H9 (cell line): ENCODE measurements at regions not wholly inside any gene's neighbourhood (a gene's known extent, or its start where the extent isn't known, plus 50 kb on each side); places are given as distances from the start of the nearest gene placed in this dataset.

Experiments used
- DNase-seq: peaks from one replicate; pipeline ENCODE4 v3.0.0-alpha.2; 2017
- H2AFZ ChIP-seq: one replicate; pipeline ENCODE4 v1.6.1; 2013; ENCODE audit warnings: mild to moderate bottlenecking, low read length, control low read depth, moderate library complexity
- H2AK5ac ChIP-seq: 2 replicates; pipeline ENCODE4 v1.6.1; 2013; ENCODE audit warnings: low read length, control low read depth, mixed read lengths; ENCODE audit not compliant: insufficient read length
- H2BK120ac ChIP-seq: one replicate; pipeline ENCODE4 v1.6.1; 2013; ENCODE audit warnings: low read depth, mild to moderate bottlenecking, low read length, control low read depth, inconsistent platforms; ENCODE audit not compliant: poor library complexity, severe bottlenecking
- H2BK12ac ChIP-seq: 2 replicates; pipeline ENCODE4 v1.6.1; 2013; ENCODE audit warnings: low read length, control low read depth, mixed read lengths, low read depth; ENCODE audit not compliant: insufficient read length
- H2BK15ac ChIP-seq: 2 replicates; pipeline ENCODE4 v1.6.1; 2013; ENCODE audit warnings: low read depth, low read length, control low read depth
- H2BK20ac ChIP-seq: one replicate; pipeline ENCODE4 v1.6.1; 2013; ENCODE audit warnings: low read depth, mild to moderate bottlenecking, low read length, control low read depth, inconsistent platforms; ENCODE audit not compliant: poor library complexity, severe bottlenecking
- H2BK5ac ChIP-seq: 2 replicates; pipeline ENCODE4 v1.6.1; 2013; ENCODE audit warnings: low read length, control low read depth, mixed read lengths; ENCODE audit not compliant: insufficient read length
- H3K14ac ChIP-seq: 2 replicates; pipeline ENCODE4 v1.6.1; 2013; ENCODE audit warnings: low read length, control low read depth; ENCODE audit not compliant: insufficient read depth
- H3K18ac ChIP-seq: 2 replicates; pipeline ENCODE4 v1.6.1; 2013; ENCODE audit warnings: low read depth, mild to moderate bottlenecking, mixed read lengths, low read length, control low read depth; ENCODE audit not compliant: insufficient read length
- H3K23ac ChIP-seq: 2 replicates; pipeline ENCODE4 v1.6.1; 2013; ENCODE audit warnings: low read length, control low read depth, mixed read lengths, low read depth; ENCODE audit not compliant: insufficient read length
- H3K23me2 ChIP-seq: 2 replicates; pipeline ENCODE4 v1.6.1; 2013; ENCODE audit warnings: low read depth, mild to moderate bottlenecking, mixed read lengths, low read length, control low read depth; ENCODE audit not compliant: insufficient read length, poor library complexity, severe bottlenecking
- H3K27ac ChIP-seq: 2 replicates; pipeline ENCODE4 v1.5.1; 2013; ENCODE audit warnings: low read length, control low read depth, mixed read lengths, low read depth; ENCODE audit not compliant: insufficient read length
- H3K27me3 ChIP-seq: 2 replicates; pipeline ENCODE4 v1.6.1; 2013; ENCODE audit warnings: low read length, control low read depth, inconsistent platforms; ENCODE audit not compliant: insufficient read depth
- H3K4ac ChIP-seq: 2 replicates; pipeline ENCODE4 v1.6.1; 2013; ENCODE audit warnings: low read depth, mild to moderate bottlenecking, control low read depth, inconsistent platforms, low read length, moderate library complexity
- H3K4me1 ChIP-seq: 2 replicates; pipeline ENCODE4 v1.6.1; 2013; ENCODE audit warnings: low read length, control low read depth, inconsistent platforms; ENCODE audit not compliant: insufficient read depth
- H3K4me2 ChIP-seq: 2 replicates; pipeline ENCODE4 v1.6.1; 2013; ENCODE audit warnings: low read length, control low read depth, mixed read lengths; ENCODE audit not compliant: insufficient read length, insufficient read depth
- H3K56ac ChIP-seq: 2 replicates; pipeline ENCODE4 v1.6.1; 2013; ENCODE audit warnings: low read depth, mild to moderate bottlenecking, mixed read lengths, low read length, control low read depth; ENCODE audit not compliant: insufficient read length
- H3K79me1 ChIP-seq: 2 replicates; pipeline ENCODE4 v1.6.1; 2013; ENCODE audit warnings: low read depth, mild to moderate bottlenecking, moderate library complexity, low read length, control low read depth, inconsistent platforms; ENCODE audit not compliant: insufficient read depth, poor library complexity, severe bottlenecking
- H3K79me2 ChIP-seq: 2 replicates; pipeline ENCODE4 v1.6.1; 2013; ENCODE audit warnings: low read length, control low read depth, inconsistent platforms; ENCODE audit not compliant: insufficient read depth
- H3K9ac ChIP-seq: 2 replicates; pipeline ENCODE4 v1.6.1; 2013; ENCODE audit warnings: low read length, control low read depth, mixed read lengths; ENCODE audit not compliant: insufficient read length; ENCODE audit errors: extremely low read depth
- H3K9me3 ChIP-seq: one replicate; pipeline ENCODE4 v1.6.1; 2013; ENCODE audit warnings: low read depth, low read length, inconsistent platforms; ENCODE audit not compliant: control insufficient read depth
- H3T11ph ChIP-seq: one replicate; pipeline ENCODE4 v1.6.1; 2013; ENCODE audit warnings: mild to moderate bottlenecking, low read length, control low read depth, inconsistent platforms
- H4K20me1 ChIP-seq: one replicate; pipeline ENCODE4 v1.6.1; 2013; ENCODE audit not compliant: control insufficient read depth, insufficient read length, insufficient read depth
- H4K5ac ChIP-seq: 2 replicates; pipeline ENCODE4 v1.6.1; 2013; ENCODE audit warnings: low read depth, mild to moderate bottlenecking, mixed read lengths, low read length, control low read depth; ENCODE audit not compliant: insufficient read length
- H4K8ac ChIP-seq: replicated peaks from 2 replicates; pipeline ENCODE4 v1.6.1; 2013; ENCODE audit warnings: low read length, control low read depth, mixed read lengths, low read depth; ENCODE audit not compliant: insufficient read length
- H4K91ac ChIP-seq: 2 replicates; pipeline ENCODE4 v1.6.1; 2013; ENCODE audit warnings: low read depth, mild to moderate bottlenecking, moderate library complexity, mixed read lengths, low read length, control low read depth; ENCODE audit not compliant: insufficient read length
- H3K27ac Mint-ChIP-seq, 3 experiments: 2 replicates in 2 of 3; 3 replicates in 1 of 3; pipeline ENCODE4 v1.8.0; 2020 to 2021; ENCODE audit warnings: mixed read lengths in 3 of 3, mild to moderate bottlenecking in 1 of 3, moderate library complexity in 1 of 3
- H3K27me3 Mint-ChIP-seq: 2 replicates; pipeline ENCODE4 v1.8.0; 2021; ENCODE audit warnings: low read depth, mild to moderate bottlenecking, moderate library complexity, mixed read lengths
- H3K36me3 Mint-ChIP-seq, 3 experiments: 2 replicates in 2 of 3; 3 replicates in 1 of 3; pipeline ENCODE4 v1.8.0; 2020 to 2021; ENCODE audit warnings: low read depth in 3 of 3, mixed read lengths in 3 of 3; ENCODE audit not compliant: insufficient read depth in 1 of 3
- H3K4me1 Mint-ChIP-seq, 2 experiments: 2 replicates each; pipeline ENCODE4 v1.8.0; 2020; ENCODE audit warnings: mixed read lengths in 2 of 2
- H3K4me3 Mint-ChIP-seq, 2 experiments: 2 replicates in 1 of 2; 3 replicates in 1 of 2; pipeline ENCODE4 v1.8.0; 2020 to 2021; ENCODE audit warnings: mild to moderate bottlenecking in 2 of 2, mixed read lengths in 2 of 2, moderate library complexity in 1 of 2
- H3K9me3 Mint-ChIP-seq, 2 experiments: 2 replicates in 1 of 2; 3 replicates in 1 of 2; pipeline ENCODE4 v1.8.0; 2020; ENCODE audit warnings: mild to moderate bottlenecking in 2 of 2, mixed read lengths in 2 of 2, moderate library complexity in 1 of 2
- WGBS: extraction: QIAGEN DNeasy Blood & Tissue Kit; methylation state at CpG from one replicate; pipeline ENCODE4 v1.1.7; 2013; ENCODE audit warnings: missing lambda C conversion rate, low lambda C conversion rate, mixed read lengths; ENCODE audit not compliant: insufficient read length; ENCODE audit errors: extremely low coverage; 5-methylcytosine and 5-hydroxymethylcytosine counted together
- TF ChIP-seq, protein P1 (sequence below): fragments of 200-600 bp; sonication (generic); conservative IDR thresholded peaks from 3 replicates; pipeline ENCODE4 v1.8.0; 2021; ENCODE audit warnings: antibody characterized with exemption, mild to moderate bottlenecking

DNA sequence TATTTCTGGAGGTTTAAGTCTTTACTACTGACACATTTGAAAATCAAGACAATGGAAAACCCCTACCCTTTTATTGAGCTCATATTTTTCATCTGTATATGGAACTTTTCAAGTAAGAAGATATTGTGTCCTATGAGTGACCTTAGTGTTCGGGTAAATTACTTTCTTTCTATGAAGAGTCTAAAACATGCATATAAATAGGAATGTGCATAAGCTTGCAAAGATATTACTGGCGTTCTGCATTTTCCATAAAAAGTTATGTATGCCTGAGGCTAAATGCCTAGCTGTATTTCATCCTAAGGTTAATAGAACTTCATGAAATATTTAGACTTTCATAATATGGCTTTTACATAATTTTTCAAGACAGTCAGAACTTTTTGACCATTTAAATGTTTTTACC lies 495.8 kb upstream of the ADAMTS5 start:
- Mint-ChIP-seq H3K4me1 (no peaks in the 10 kb centered on the region), H3K36me3 (no peaks in the 10 kb centered on the region), H3K9me3 (no peaks in the 10 kb centered on the region), H3K27ac (no peak overlapping the region), H3K27me3 (no peaks in the 10 kb centered on the region), H3K4me3 (no peak overlapping the region)
- no peak overlapping the region for H3K14ac ChIP-seq
- H2BK20ac ChIP-seq = no peak overlapping the region
- no peaks in the 10 kb centered on the region for H3K23me2 ChIP-seq
- WGBS = no CpG with 5 or more reads among the region's 2 CpGs
- H2AFZ ChIP-seq = no peak overlapping the region
- no peak for DNase-seq
- H2BK5ac ChIP-seq = no peak overlapping the region
- H3T11ph ChIP-seq = no peak overlapping the region
- no peak overlapping the region for H3K23ac ChIP-seq
- H4K91ac ChIP-seq = no peak overlapping the region
- H4K8ac ChIP-seq = no peak overlapping the region
- no peak overlapping the region for H3K9ac ChIP-seq
- TF ChIP-seq, protein P1, sequence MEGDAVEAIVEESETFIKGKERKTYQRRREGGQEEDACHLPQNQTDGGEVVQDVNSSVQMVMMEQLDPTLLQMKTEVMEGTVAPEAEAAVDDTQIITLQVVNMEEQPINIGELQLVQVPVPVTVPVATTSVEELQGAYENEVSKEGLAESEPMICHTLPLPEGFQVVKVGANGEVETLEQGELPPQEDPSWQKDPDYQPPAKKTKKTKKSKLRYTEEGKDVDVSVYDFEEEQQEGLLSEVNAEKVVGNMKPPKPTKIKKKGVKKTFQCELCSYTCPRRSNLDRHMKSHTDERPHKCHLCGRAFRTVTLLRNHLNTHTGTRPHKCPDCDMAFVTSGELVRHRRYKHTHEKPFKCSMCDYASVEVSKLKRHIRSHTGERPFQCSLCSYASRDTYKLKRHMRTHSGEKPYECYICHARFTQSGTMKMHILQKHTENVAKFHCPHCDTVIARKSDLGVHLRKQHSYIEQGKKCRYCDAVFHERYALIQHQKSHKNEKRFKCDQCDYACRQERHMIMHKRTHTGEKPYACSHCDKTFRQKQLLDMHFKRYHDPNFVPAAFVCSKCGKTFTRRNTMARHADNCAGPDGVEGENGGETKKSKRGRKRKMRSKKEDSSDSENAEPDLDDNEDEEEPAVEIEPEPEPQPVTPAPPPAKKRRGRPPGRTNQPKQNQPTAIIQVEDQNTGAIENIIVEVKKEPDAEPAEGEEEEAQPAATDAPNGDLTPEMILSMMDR = no peak
- no peaks in the 10 kb centered on the region for H3K4me1 ChIP-seq
- no peak overlapping the region for H2AK5ac ChIP-seq
- no peak overlapping the region for H2BK120ac ChIP-seq
- no peaks in the 10 kb centered on the region for H3K79me1 ChIP-seq
- H2BK12ac ChIP-seq = no peak overlapping the region
- no peaks in the 10 kb centered on the region for H4K20me1 ChIP-seq
- no peak overlapping the region for H4K5ac ChIP-seq
- H3K4ac ChIP-seq = no peak overlapping the region
- H2BK15ac ChIP-seq = no peak overlapping the region
- no peak overlapping the region for H3K56ac ChIP-seq
- H3K18ac ChIP-seq = no peak overlapping the region
- no peaks in the 10 kb centered on the region for H3K79me2 ChIP-seq
- H3K4me2 ChIP-seq = no peak overlapping the region
- H3K27me3 ChIP-seq = no peaks in the 10 kb centered on the region
- no peak overlapping the region for H3K27ac ChIP-seq
- no peaks in the 10 kb centered on the region for H3K9me3 ChIP-seq
